ENCODE measurements at regions not wholly inside any gene's neighbourhood (a gene's known extent, or its start where the extent isn't known, plus 50 kb on each side); places are given as distances from the start of the nearest gene placed in this dataset.

- Histone ChIP-seq H3K4me1 (ENCODE audit: control insufficient read depth, insufficient read depth, low read length) (no peaks in the 10 kb centered on the region), H3K79me2 (ENCODE audit: control insufficient read depth, insufficient read depth, low read length) (no peaks in the 10 kb centered on the region), H3K9me3 (replicated peaks; ENCODE audit: control insufficient read depth, insufficient read depth, low read length) (no peaks in the 10 kb centered on the region), H3K36me3 (ENCODE audit: control insufficient read depth in 2 of 2, insufficient read depth in 2 of 2, low read length in 1 of 2) (no peaks in the 10 kb centered on the region), H2AFZ (ENCODE audit: control insufficient read depth, low read depth, low read length) (no peak overlapping the region), H3K27ac (ENCODE audit: control insufficient read depth, insufficient read depth) (no peak overlapping the region), H3K4me3 (no peak overlapping the region), H4K20me1 (ENCODE audit: control insufficient read depth, insufficient read depth) (no peaks in the 10 kb centered on the region), H3K4me2 (ENCODE audit: control insufficient read depth, insufficient read depth) (no peak overlapping the region), H3K9ac (ENCODE audit: control insufficient read depth, insufficient read depth, low read length) (no peak overlapping the region), H3K27me3 (replicated peaks in 1 of 2; ENCODE audit: control insufficient read depth in 2 of 2, insufficient read depth in 2 of 2, low read length in 1 of 2) (no peaks in the 10 kb centered on the region)
- ChIA-PET RAD21 (ENCODE audit: unreplicated experiment) (no interaction called here), CTCF (no interaction called here), POLR2A (no interaction called here), SMC1A (ENCODE audit: uncharacterized antibody, unreplicated experiment) (no interaction called here)
- FAIRE-seq (no peak), DNase-seq (ENCODE audit: low read depth, low spot score) (no peak), ATAC-seq (no peak)
- no peak for TF ChIP-seq ZNF384 (IDR thresholded peaks at IDR 0.05; ENCODE audit: borderline replicate concordance, low read depth, low read length)
- no peak for TF ChIP-seq TCF12 (IDR thresholded peaks at IDR 0.05; ENCODE audit: low read depth, low read length)
- TF ChIP-seq NR2F1 (conservative IDR thresholded peaks at IDR 0.05): no peak
- no peak for TF ChIP-seq ZNF24 (IDR thresholded peaks at IDR 0.05)
- intact Hi-C loops (cut with micrococcal nuclease; ENCODE audit: unreplicated experiment): no loop called here
- 0% methylated on average over 3 of the region's 3 CpGs for WGBS (ENCODE audit: insufficient coverage, insufficient replicate concordance, low lambda C conversion rate, missing lambda C conversion rate)
- in situ Hi-C loops (cut with MboI): no loop called here
- BruUV-seq (replicated peaks): no TSS peak
These were observed 89.4 kb upstream of the HPF1 start for GRCh38 chr4:169847171-169847570.

- no peak overlapping the region for H3K9ac ChIP-seq (ENCODE audit: control insufficient read depth, insufficient read depth, low read length)
- SMC1A ChIA-PET (ENCODE audit: uncharacterized antibody, unreplicated experiment): no interaction called here
- H3K4me3 ChIP-seq: no peak overlapping the region
- in situ Hi-C loops (cut with MboI): no loop called here
- H3K27me3 ChIP-seq (replicated peaks in 1 of 2; ENCODE audit: control insufficient read depth in 2 of 2, insufficient read depth in 2 of 2, low read length in 1 of 2): no peaks in the 10 kb centered on the region
- RAD21 ChIA-PET (ENCODE audit: unreplicated experiment): no interaction called here
- H3K4me1 ChIP-seq (ENCODE audit: control insufficient read depth, insufficient read depth, low read length): no peaks in the 10 kb centered on the region
- no TSS peak for BruUV-seq (replicated peaks)
- intact Hi-C loops (cut with micrococcal nuclease; ENCODE audit: unreplicated experiment): no loop called here
- no peaks in the 10 kb centered on the region for H3K36me3 ChIP-seq (ENCODE audit: control insufficient read depth in 2 of 2, insufficient read depth in 2 of 2, low read length in 1 of 2)
- no peaks in the 10 kb centered on the region for H3K79me2 ChIP-seq (ENCODE audit: control insufficient read depth, insufficient read depth, low read length)
- no peak overlapping the region for H3K27ac ChIP-seq (ENCODE audit: control insufficient read depth, insufficient read depth)
- no peaks in the 10 kb centered on the region for H3K9me3 ChIP-seq (replicated peaks; ENCODE audit: control insufficient read depth, insufficient read depth, low read length)
- H3K4me2 ChIP-seq (ENCODE audit: control insufficient read depth, insufficient read depth): no peak overlapping the region
- POLR2A ChIA-PET: no interaction called here
- H2AFZ ChIP-seq (ENCODE audit: control insufficient read depth, low read depth, low read length): no peak overlapping the region
- DNase-seq (ENCODE audit: low read depth, low spot score): no peak
- H4K20me1 ChIP-seq (ENCODE audit: control insufficient read depth, insufficient read depth): no peaks in the 10 kb centered on the region
- no peak for FAIRE-seq
- CTCF ChIA-PET: no interaction called here
- WGBS (ENCODE audit: insufficient coverage, insufficient replicate concordance, low lambda C conversion rate, missing lambda C conversion rate): 0% methylated on average over 2 of the region's 2 CpGs
- no peak for ATAC-seq
- TF ChIP-seq SMC3 (IDR thresholded peaks at IDR 0.05; ENCODE audit: borderline replicate concordance, low read length) (no peak), ZNF274 (IDR thresholded peaks at IDR 0.05; ENCODE audit: insufficient read depth, insufficient read length) (no peak), NRF1 (conservative IDR thresholded peaks at IDR 0.05; ENCODE audit: low read depth, low read length) (no peak), RCOR1 (conservative IDR thresholded peaks at IDR 0.05; ENCODE audit: low read depth, low read length) (no peak), ZSCAN29 (IDR thresholded peaks at IDR 0.05) (no peak), MYB (IDR thresholded peaks at IDR 0.05; ENCODE audit: borderline replicate concordance, low read depth, low read length) (no peak), MYC (IDR thresholded peaks at IDR 0.05; ENCODE audit: insufficient read depth, insufficient read length, insufficient replicate concordance, low read length, severe bottlenecking) (no peak)
- TF ChIP-seq, protein P1, sequence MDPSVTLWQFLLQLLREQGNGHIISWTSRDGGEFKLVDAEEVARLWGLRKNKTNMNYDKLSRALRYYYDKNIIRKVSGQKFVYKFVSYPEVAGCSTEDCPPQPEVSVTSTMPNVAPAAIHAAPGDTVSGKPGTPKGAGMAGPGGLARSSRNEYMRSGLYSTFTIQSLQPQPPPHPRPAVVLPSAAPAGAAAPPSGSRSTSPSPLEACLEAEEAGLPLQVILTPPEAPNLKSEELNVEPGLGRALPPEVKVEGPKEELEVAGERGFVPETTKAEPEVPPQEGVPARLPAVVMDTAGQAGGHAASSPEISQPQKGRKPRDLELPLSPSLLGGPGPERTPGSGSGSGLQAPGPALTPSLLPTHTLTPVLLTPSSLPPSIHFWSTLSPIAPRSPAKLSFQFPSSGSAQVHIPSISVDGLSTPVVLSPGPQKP (IDR thresholded peaks at IDR 0.05; ENCODE audit: low read depth, low read length): no peak
- TF ChIP-seq, protein P2, sequence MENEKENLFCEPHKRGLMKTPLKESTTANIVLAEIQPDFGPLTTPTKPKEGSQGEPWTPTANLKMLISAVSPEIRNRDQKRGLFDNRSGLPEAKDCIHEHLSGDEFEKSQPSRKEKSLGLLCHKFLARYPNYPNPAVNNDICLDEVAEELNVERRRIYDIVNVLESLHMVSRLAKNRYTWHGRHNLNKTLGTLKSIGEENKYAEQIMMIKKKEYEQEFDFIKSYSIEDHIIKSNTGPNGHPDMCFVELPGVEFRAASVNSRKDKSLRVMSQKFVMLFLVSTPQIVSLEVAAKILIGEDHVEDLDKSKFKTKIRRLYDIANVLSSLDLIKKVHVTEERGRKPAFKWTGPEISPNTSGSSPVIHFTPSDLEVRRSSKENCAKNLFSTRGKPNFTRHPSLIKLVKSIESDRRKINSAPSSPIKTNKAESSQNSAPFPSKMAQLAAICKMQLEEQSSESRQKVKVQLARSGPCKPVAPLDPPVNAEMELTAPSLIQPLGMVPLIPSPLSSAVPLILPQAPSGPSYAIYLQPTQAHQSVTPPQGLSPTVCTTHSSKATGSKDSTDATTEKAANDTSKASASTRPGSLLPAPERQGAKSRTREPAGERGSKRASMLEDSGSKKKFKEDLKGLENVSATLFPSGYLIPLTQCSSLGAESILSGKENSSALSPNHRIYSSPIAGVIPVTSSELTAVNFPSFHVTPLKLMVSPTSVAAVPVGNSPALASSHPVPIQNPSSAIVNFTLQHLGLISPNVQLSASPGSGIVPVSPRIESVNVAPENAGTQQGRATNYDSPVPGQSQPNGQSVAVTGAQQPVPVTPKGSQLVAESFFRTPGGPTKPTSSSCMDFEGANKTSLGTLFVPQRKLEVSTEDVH (IDR thresholded peaks at IDR 0.05; ENCODE audit: low read depth, partially characterized antibody): no peak
These were observed 88.7 kb upstream of the HPF1 start for GRCh38 chr4:169846396-169846795.

Data from GM12878 (cell line).